Transverse colon (tissue), 4 donors: ENCODE measurements at regions not wholly inside any gene's neighbourhood (a gene's known extent, or its start where the extent isn't known, plus 50 kb on each side); places are given as distances from the start of the nearest gene placed in this dataset.
"Not testable (repeated sequence)": the region's sequence is repeated elsewhere in the genome, so short reads cannot be mapped to it uniquely, and the experiment has no call there.

ENCODE experiments used
- DNase-seq: peaks from one replicate; pipeline ENCODE4 v3.0.0-alpha.2; 2019
- H3K27ac ChIP-seq, 4 donors: fragments of 200-600 bp; sonication (generic); 2 replicates each; pipeline ENCODE4 v1.5.1; 2016 to 2018; ENCODE audit warnings: inconsistent platforms in 4 of 4
- H3K27me3 ChIP-seq: fragments of 200-600 bp; sonication (generic); 2 replicates; pipeline ENCODE4 v1.5.1; 2017; ENCODE audit warnings: inconsistent platforms
- H3K36me3 ChIP-seq, 4 donors: fragments of 200-600 bp; sonication (generic); 2 replicates each; pipeline ENCODE4 v1.5.1; 2017 to 2019; ENCODE audit warnings: inconsistent platforms in 4 of 4
- H3K4me1 ChIP-seq, 4 donors: fragments of 200-600 bp; sonication (generic); 2 replicates each; pipeline ENCODE4 v1.5.1; 2017 to 2020; ENCODE audit warnings: inconsistent platforms in 4 of 4
- H3K4me3 ChIP-seq, 4 donors: fragments of 200-600 bp; sonication (generic); 1 replicate in 1 of 4; 2 replicates in 3 of 4; pipeline versions ENCODE4 v1.5.1 to v1.6.1; 2017 to 2019; ENCODE audit warnings: inconsistent platforms in 4 of 4
- H3K9me3 ChIP-seq, 2 donors: fragments of 200-600 bp; sonication (generic); 2 replicates each; pipeline ENCODE4 v1.5.1; 2017 to 2019; ENCODE audit warnings: inconsistent platforms in 2 of 2
- CTCF ChIP-seq, 5 experiments: fragments of 200-600 bp in 3 of 5; fragments of 450-650 bp in 2 of 5; sonication (generic) in 3 of 5; IDR thresholded peaks; 1 replicate in 2 of 5; 2 replicates in 3 of 5; pipeline ENCODE4 v1.5.1; 2016 to 2017; ENCODE audit warnings: antibody characterized with exemption in 5 of 5, inconsistent platforms in 3 of 5, mild to moderate bottlenecking in 2 of 5, moderate library complexity in 1 of 5
- EP300 ChIP-seq: sonication (generic); formaldehyde crosslinking; IDR thresholded peaks from one replicate; pipeline ENCODE4 v1.6.1; 2017; ENCODE audit warnings: antibody characterized with exemption, low read depth
- POLR2A ChIP-seq: fragments of 450-650 bp; IDR thresholded peaks from one replicate; pipeline ENCODE4 v1.6.1; 2016; ENCODE audit warnings: antibody characterized with exemption, mild to moderate bottlenecking, moderate library complexity
- POLR2AphosphoS5 ChIP-seq, 3 donors: sonication (generic); formaldehyde crosslinking; IDR thresholded peaks; one replicate each; pipeline ENCODE4 v1.6.1; 2016; ENCODE audit warnings: antibody characterized with exemption in 3 of 3
- WGBS, 2 donors: methylation state at CpG; one replicate each; pipeline ENCODE4 v1.1.5; 2018; ENCODE audit warnings: low coverage in 1 of 2; 5-methylcytosine and 5-hydroxymethylcytosine counted together
- in situ Hi-C, 4 donors: fragments of 200-750 bp; cut with MboI; loops; one replicate each; pipeline versions ENCODE4 v1.15.0 to v1.15.1; 2017; ENCODE audit warnings: low sequenced_read_pairs in 3 of 4, low pct_ligation_motif_present in 1 of 4, low pct_unique_long_range_greater_than_20kb in 1 of 4
- intact Hi-C: fragments of 100-400 bp; cut with DNase I; formaldehyde crosslinking; loops from one replicate; pipeline ENCODE4 v1.15.1; 2023; ENCODE audit warnings: low total_unique reads

- Histone ChIP-seq H3K4me1 (no peaks in the 10 kb centered on the region), H3K4me3 (no peak overlapping the region), H3K27me3 (no peaks in the 10 kb centered on the region), H3K27ac (no peak overlapping the region), H3K36me3 (no peaks in the 10 kb centered on the region), H3K9me3 (no peaks in the 10 kb centered on the region)
- intact Hi-C loops (no loop called here), in situ Hi-C loops (no loop called here)
- TF ChIP-seq EP300, result no peak
- no peak for TF ChIP-seq POLR2AphosphoS5 (IDR thresholded peaks at IDR 0.05)
- TF ChIP-seq CTCF (IDR thresholded peaks at IDR 0.05), result no peak
- no peak for TF ChIP-seq POLR2A
- no peak for DNase-seq
- 29 to 61% methylated on average over 1 of the region's 1 CpG for WGBS, 2 donors
Observed at GRCh38 chr11:93907901-93908300, 57.5 kb upstream of the VSTM5 start.

- intact Hi-C loops, result no loop called here
- 0 to 41% methylated on average over 1 to 2 of the region's 2 CpGs for WGBS, 2 donors
Observed at GRCh38 chr11:93908689-93909088, 58.3 kb upstream of the VSTM5 start.

GRCh38 chr11:93917673-93918072 is 67.3 kb upstream of the VSTM5 start:
- Histone ChIP-seq H3K4me3 (no peak overlapping the region), H3K4me1 (no peaks in the 10 kb centered on the region), H3K36me3 (no peaks in the 10 kb centered on the region), H3K27ac (no peak overlapping the region), H3K27me3 (no peaks in the 10 kb centered on the region), H3K9me3 (no peaks in the 10 kb centered on the region)
- in situ Hi-C loops (no loop called here), intact Hi-C loops (no loop called here)
- DNase-seq, result no peak
- TF ChIP-seq POLR2A, result no peak
- WGBS, 2 donors, result 75 to 87% methylated on average over 4 to 5 of the region's 5 CpGs

More at GRCh38 chr11:93908689-93909088, 58.3 kb upstream of the VSTM5 start:
- H3K27ac ChIP-seq, result no peak overlapping the region
- H3K4me1 ChIP-seq, result no peaks in the 10 kb centered on the region
- no peak for DNase-seq
- H3K4me3 ChIP-seq, result no peak overlapping the region
- no peaks in the 10 kb centered on the region for H3K9me3 ChIP-seq
- in situ Hi-C loops, result no loop called here
- H3K27me3 ChIP-seq, result no peaks in the 10 kb centered on the region
- no peaks in the 10 kb centered on the region for H3K36me3 ChIP-seq
- TF ChIP-seq POLR2AphosphoS5 (IDR thresholded peaks at IDR 0.05), result no peak

- Histone ChIP-seq H3K27me3 (no peaks in the 10 kb centered on the region), H3K4me1 (no peaks in the 10 kb centered on the region), H3K9me3 (no peaks in the 10 kb centered on the region), H3K4me3 (no peak overlapping the region), H3K36me3 (no peaks in the 10 kb centered on the region), H3K27ac (no peak overlapping the region)
- DNase-seq, result peak; percentile 18
- in situ Hi-C loops (no loop called here), intact Hi-C loops (no loop called here)
- no peak for TF ChIP-seq POLR2A
- peak; percentile 23 to 55 (median 45) for TF ChIP-seq CTCF (IDR thresholded peaks at IDR 0.05)
- 43 to 67% methylated on average over 1 to 7 of the region's 7 CpGs for WGBS, 2 donors
Observed at GRCh38 chr11:93921695-93922468, 71.5 kb upstream of the VSTM5 start.

GRCh38 chr11:93922830-93923229 is 72.4 kb upstream of the VSTM5 start:
- no peaks in the 10 kb centered on the region for H3K9me3 ChIP-seq
- 42 to 63% methylated on average over 2 to 4 of the region's 4 CpGs for WGBS, 2 donors
- TF ChIP-seq POLR2A (no peak), POLR2AphosphoS5 (IDR thresholded peaks at IDR 0.05) (no peak), EP300 (no peak), CTCF (IDR thresholded peaks at IDR 0.05) (no peak)
- intact Hi-C loops (no loop called here), in situ Hi-C loops (no loop called here)
- H3K4me3 ChIP-seq, result no peak overlapping the region
- H3K27me3 ChIP-seq, result no peaks in the 10 kb centered on the region
- no peaks in the 10 kb centered on the region for H3K36me3 ChIP-seq
- no peak for DNase-seq
- H3K4me1 ChIP-seq, result no peaks in the 10 kb centered on the region
- H3K27ac ChIP-seq, result no peak overlapping the region

GRCh38 chr11:93926099-93926498 is 75.7 kb upstream of the VSTM5 start:
- H3K4me3 ChIP-seq, H3K27ac ChIP-seq, H3K4me1 ChIP-seq, in situ Hi-C loops, H3K27me3 ChIP-seq, DNase-seq, H3K36me3 ChIP-seq, intact Hi-C loops, H3K9me3 ChIP-seq: not testable (repeated sequence)
- 76% methylated on average over 2 of the region's 2 CpGs; no CpG with 5 or more reads in 1 of the 2 donors for WGBS, 2 donors
